Fibroblast of villous mesenchyme (primary cell): ENCODE measurements at regions not wholly inside any gene's neighbourhood (a gene's known extent, or its start where the extent isn't known, plus 50 kb on each side); places are given as distances from the start of the nearest gene placed in this dataset. TPM values are rescaled to one million over a fixed set of nuclear protein-coding genes. Genes with fewer than 3 reads are reported as not detected.
"Not testable (repeated sequence)": the region's sequence is repeated elsewhere in the genome, so short reads cannot be mapped to it uniquely, and the experiment has no call there.

Experiments used
- DNase-seq: peaks from one replicate; pipeline ENCODE4 v3.0.0-alpha.2; 2010; ENCODE audit warnings: low read depth
- H3K4me3 ChIP-seq: 2 replicates; pipeline ENCODE4 v1.5.1; 2011; ENCODE audit warnings: low read depth, mild to moderate bottlenecking, low read length
- small RNA-seq: library from RNA; depleted of rRNA; stranded (forward); fragments of <200 nt; gene quantifications from one replicate; pipeline ENCODE3, GENCODE V24; 2012
- TF ChIP-seq, protein P1 (sequence below): IDR thresholded peaks from 2 replicates; pipeline ENCODE4 v1.5.1; 2012; ENCODE audit warnings: low read depth, mild to moderate bottlenecking, low read length; ENCODE audit not compliant: insufficient read depth

DNA sequence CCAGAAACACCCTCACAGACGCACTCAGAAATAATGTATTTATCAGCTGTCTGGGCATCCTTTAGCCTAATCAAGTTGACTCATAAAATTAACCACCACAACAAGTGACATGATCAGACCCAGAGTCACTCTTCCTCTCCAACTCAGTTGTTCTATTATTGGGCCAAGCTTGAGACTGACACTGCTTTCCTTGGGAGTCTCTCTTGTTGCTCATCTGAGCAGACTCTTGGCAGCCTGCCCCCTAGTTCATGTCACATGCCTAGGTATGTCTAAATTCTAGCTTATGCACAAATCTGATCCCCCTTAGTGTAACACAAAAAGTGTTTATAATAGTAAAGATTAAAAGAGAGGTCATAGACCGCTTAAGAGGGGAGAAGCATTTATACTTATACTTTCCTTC lies 72.6 kb upstream of the ADAMTS3 start:
- no peak for DNase-seq
- TF ChIP-seq, protein P1, sequence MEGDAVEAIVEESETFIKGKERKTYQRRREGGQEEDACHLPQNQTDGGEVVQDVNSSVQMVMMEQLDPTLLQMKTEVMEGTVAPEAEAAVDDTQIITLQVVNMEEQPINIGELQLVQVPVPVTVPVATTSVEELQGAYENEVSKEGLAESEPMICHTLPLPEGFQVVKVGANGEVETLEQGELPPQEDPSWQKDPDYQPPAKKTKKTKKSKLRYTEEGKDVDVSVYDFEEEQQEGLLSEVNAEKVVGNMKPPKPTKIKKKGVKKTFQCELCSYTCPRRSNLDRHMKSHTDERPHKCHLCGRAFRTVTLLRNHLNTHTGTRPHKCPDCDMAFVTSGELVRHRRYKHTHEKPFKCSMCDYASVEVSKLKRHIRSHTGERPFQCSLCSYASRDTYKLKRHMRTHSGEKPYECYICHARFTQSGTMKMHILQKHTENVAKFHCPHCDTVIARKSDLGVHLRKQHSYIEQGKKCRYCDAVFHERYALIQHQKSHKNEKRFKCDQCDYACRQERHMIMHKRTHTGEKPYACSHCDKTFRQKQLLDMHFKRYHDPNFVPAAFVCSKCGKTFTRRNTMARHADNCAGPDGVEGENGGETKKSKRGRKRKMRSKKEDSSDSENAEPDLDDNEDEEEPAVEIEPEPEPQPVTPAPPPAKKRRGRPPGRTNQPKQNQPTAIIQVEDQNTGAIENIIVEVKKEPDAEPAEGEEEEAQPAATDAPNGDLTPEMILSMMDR = no peak
- no peak overlapping the region for H3K4me3 ChIP-seq

DNA sequence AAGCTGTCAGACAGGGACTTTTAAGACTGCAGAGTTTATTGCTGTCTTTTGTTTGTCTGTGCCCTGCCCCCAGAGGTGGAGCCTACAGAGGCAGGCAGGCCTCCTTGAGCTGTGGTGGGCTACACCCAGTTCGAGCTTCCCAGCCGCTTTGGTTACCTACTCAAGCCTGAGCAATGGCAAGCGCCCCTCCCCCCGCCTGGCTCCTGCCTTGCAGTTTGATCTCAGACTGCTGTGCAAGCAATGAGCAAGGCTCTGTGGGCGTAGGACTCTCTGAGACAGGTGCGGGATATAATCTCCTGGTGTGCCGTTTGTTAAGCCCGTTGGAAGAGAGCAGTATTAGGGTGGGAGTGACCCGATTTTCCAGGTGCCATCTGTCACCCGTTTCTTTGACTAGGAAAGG lies 67.8 kb upstream of the ADAMTS3 start:
- DNase-seq, H3K4me3 ChIP-seq: not testable (repeated sequence)

DNA sequence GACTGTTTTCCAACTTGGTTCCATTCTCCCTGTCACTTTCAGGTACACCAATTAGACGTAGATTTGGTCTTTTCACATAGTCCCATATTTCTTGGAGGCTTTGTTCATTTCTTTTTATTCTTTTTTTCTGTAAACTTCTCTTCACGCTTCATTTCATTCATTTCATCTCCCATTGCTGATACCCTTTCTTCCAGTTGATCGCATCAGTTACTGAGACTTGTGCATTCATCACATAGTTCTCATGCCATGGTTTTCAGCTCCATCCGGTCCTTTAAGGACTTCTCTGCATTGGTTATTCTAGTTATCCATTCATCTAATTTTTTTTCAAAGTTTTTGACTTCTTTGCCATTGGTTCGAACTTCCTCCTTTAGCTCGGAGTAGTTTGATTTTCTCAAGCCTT lies 66.9 kb upstream of the ADAMTS3 start:
- not testable (repeated sequence) for H3K4me3 ChIP-seq, DNase-seq

DNA sequence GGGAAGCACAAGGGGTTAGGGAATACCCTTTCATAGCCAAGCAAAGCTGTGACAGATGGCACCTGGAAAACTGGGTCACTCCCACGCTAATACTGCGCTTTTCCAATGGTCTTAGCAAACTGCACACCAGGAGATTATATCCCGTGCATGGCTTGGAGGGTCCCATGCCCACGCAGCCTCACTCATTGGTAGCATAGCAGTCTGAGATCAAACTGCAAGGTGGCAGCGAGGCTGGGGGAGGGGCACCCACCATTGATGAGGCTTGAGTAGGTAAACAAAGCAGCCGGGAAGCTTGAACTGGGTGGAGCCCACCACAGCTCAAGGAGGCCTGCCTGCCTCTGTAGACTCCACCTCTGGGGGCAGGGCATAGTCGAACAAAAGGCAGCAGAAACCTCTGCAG lies 63.2 kb upstream of the ADAMTS3 start:
- not testable (repeated sequence) for DNase-seq, H3K4me3 ChIP-seq

DNA sequence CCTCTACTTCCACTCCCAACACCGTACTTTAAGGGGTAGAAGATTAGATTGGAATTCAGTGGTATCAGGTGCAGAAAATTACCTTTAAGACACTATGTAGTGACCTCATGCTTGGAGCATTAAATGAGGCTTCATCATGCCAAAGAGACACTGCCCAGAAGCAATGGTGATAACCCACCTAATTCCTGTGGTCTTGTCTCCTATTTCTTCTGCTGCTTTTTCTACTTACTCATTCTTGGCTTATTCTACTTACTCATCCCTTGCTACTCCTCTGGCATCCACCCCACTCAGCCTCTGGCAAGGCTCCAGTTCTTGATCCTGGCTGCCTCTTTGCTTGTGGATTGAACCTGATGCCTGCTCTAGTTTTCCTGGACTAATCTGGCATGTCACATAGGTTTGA lies 62.3 kb upstream of the ADAMTS3 start:
- DNase-seq = peak; percentile 34
- TF ChIP-seq, protein P1 = no peak
- no peak overlapping the region for H3K4me3 ChIP-seq

DNA sequence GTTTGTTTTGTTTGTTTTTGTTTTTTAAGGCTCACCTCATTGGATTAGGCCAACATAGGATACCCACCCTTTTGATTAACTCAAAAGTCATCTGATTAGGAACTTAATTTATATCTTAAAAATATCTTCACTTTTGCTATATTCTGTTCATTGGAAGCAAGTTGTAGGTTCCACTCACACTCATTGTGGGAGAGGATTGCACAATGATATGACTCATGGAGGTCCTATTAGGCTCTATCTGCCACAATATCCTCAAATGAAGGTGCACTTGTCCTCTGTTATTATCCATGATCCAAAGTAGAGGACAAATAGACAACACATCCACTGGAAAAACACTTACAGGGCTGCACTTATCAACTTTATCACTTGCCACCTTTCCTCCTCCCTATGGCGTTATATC lies 60.5 kb upstream of the ADAMTS3 start:
- TF ChIP-seq, protein P1 = no peak
- DNase-seq = peak; percentile 14

DNA sequence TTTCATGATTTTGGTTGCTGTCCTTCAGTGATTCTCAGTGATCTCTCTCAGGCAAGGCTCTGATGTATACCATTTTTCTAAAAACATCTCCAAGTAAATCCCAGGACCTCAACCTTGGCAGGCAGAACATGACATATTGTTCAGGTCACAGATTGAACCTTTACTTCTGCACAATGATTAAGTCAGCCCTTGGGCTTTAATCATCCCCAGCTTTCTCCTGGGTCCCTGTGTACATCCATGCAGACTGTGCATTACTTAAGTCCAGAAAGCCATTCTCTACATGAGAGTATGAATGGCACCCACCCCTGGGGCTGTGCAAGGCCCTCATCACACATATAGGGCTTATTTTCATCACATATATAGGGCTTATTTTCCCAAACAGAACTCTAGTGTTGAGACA lies 58.7 kb upstream of the ADAMTS3 start:
- DNase-seq = no peak
- no peak overlapping the region for H3K4me3 ChIP-seq
- TF ChIP-seq, protein P1 = no peak

More for the DNA sequence above, 60.5 kb upstream of the ADAMTS3 start:
- H3K4me3 ChIP-seq = no peak overlapping the region

Small RNAs in the stretch of these regions (small RNA-seq; reads per million reads assigned to genes)
- gene RNU4ATAC9P = not detected
